Stomach (tissue), 4 donors: ENCODE measurements at regions not wholly inside any gene's neighbourhood (a gene's known extent, or its start where the extent isn't known, plus 50 kb on each side); places are given as distances from the start of the nearest gene placed in this dataset.

Experiments
- POLR2A ChIP-seq, 4 donors: fragments of 450-650 bp; IDR thresholded peaks; one replicate each; pipeline ENCODE4 v1.6.1; 2016; ENCODE audit warnings: antibody characterized with exemption in 4 of 4, control low read depth in 2 of 4, mild to moderate bottlenecking in 1 of 4, moderate library complexity in 1 of 4
- POLR2AphosphoS5 ChIP-seq, 3 donors: sonication (generic); formaldehyde crosslinking; IDR thresholded peaks; one replicate each; pipeline ENCODE4 v1.6.1; 2016; ENCODE audit warnings: antibody characterized with exemption in 3 of 3
- TF ChIP-seq, protein P1 (sequence below), 7 experiments: fragments of 450-650 bp in 4 of 7; fragments of 200-600 bp in 3 of 7; sonication (generic) in 3 of 7; IDR thresholded peaks; one replicate each; pipeline ENCODE4 v1.5.1; 2016 to 2019; ENCODE audit warnings: antibody characterized with exemption in 7 of 7, control low read depth in 2 of 7, mild to moderate bottlenecking in 1 of 7

GRCh38 chr3:107239703-107240102 is 137.5 kb upstream of the CCDC54 start:
- TF ChIP-seq, protein P1, sequence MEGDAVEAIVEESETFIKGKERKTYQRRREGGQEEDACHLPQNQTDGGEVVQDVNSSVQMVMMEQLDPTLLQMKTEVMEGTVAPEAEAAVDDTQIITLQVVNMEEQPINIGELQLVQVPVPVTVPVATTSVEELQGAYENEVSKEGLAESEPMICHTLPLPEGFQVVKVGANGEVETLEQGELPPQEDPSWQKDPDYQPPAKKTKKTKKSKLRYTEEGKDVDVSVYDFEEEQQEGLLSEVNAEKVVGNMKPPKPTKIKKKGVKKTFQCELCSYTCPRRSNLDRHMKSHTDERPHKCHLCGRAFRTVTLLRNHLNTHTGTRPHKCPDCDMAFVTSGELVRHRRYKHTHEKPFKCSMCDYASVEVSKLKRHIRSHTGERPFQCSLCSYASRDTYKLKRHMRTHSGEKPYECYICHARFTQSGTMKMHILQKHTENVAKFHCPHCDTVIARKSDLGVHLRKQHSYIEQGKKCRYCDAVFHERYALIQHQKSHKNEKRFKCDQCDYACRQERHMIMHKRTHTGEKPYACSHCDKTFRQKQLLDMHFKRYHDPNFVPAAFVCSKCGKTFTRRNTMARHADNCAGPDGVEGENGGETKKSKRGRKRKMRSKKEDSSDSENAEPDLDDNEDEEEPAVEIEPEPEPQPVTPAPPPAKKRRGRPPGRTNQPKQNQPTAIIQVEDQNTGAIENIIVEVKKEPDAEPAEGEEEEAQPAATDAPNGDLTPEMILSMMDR (IDR thresholded peaks at IDR 0.05): no peak
- TF ChIP-seq POLR2A (IDR thresholded peaks at IDR 0.05): no peak
- no peak for TF ChIP-seq POLR2AphosphoS5 (IDR thresholded peaks at IDR 0.05)
